Keratinocyte (primary cell): ENCODE measurements at regions not wholly inside any gene's neighbourhood (a gene's known extent, or its start where the extent isn't known, plus 50 kb on each side); places are given as distances from the start of the nearest gene placed in this dataset.
A peak's percentile ranks its signal among the peaks of the same experiment; 100 is the strongest.

Experiments used
- DNase-seq: peaks from one replicate; pipeline ENCODE4 v3.0.0-alpha.2; 2011; ENCODE audit warnings: low read depth, missing footprints, low spot score
- FAIRE-seq: peaks from 2 replicates; lab custom pipeline; 2011; peaks lifted over from hg19 to GRCh38; lab: Jason Lieb, UNC
- H2AFZ ChIP-seq: 2 replicates; pipeline ENCODE4 v1.6.0; 2012; ENCODE audit warnings: low read length, control low read depth, inconsistent platforms; ENCODE audit not compliant: control insufficient read depth
- H3K27ac ChIP-seq: 2 replicates; pipeline ENCODE4 v1.5.1; 2011; ENCODE audit warnings: low read length; ENCODE audit not compliant: control insufficient read depth, insufficient read depth
- H3K27me3 ChIP-seq: 3 replicates; pipeline ENCODE4 v1.6.0; 2011; ENCODE audit warnings: low read length; ENCODE audit not compliant: control insufficient read depth, insufficient read depth; ENCODE audit errors: extremely low read depth
- H3K36me3 ChIP-seq, 2 experiments: 2 replicates in 1 of 2; 3 replicates in 1 of 2; pipeline ENCODE4 v1.5.1; 2011; ENCODE audit warnings: low read length in 2 of 2, mild to moderate bottlenecking in 1 of 2; ENCODE audit not compliant: control insufficient read depth in 2 of 2, insufficient read depth in 2 of 2; ENCODE audit errors: extremely low read depth in 1 of 2
- H3K4me1 ChIP-seq: 3 replicates; pipeline ENCODE4 v1.5.1; 2011; ENCODE audit warnings: low read length; ENCODE audit not compliant: control insufficient read depth, insufficient read depth; ENCODE audit errors: extremely low read depth
- H3K4me2 ChIP-seq: 3 replicates; pipeline ENCODE4 v1.6.0; 2011; ENCODE audit warnings: low read depth, low read length; ENCODE audit not compliant: control insufficient read depth, insufficient read depth; ENCODE audit errors: extremely low read depth
- H3K4me3 ChIP-seq, 3 experiments: fragments of 200-600 bp in 1 of 3; sonication (generic) in 1 of 3; 2 replicates in 2 of 3; 3 replicates in 1 of 3; pipeline ENCODE4 v1.5.1; 2011 to 2016; ENCODE audit warnings: low read length in 3 of 3, mild to moderate bottlenecking in 3 of 3, control low read depth in 2 of 3, inconsistent platforms in 1 of 3, low read depth in 1 of 3, mixed read lengths in 1 of 3, mixed run types in 1 of 3, moderate library complexity in 1 of 3; ENCODE audit not compliant: control insufficient read depth in 2 of 3, insufficient read depth in 2 of 3; ENCODE audit errors: extremely low read depth in 1 of 3
- H3K79me2 ChIP-seq: 2 replicates; pipeline ENCODE4 v1.6.0; 2012; ENCODE audit warnings: low read length; ENCODE audit not compliant: control insufficient read depth, insufficient read depth
- H3K9ac ChIP-seq: 3 replicates; pipeline ENCODE4 v1.6.0; 2011; ENCODE audit warnings: low read length; ENCODE audit not compliant: control insufficient read depth, insufficient read depth; ENCODE audit errors: extremely low read depth
- H3K9me1 ChIP-seq: 3 replicates; pipeline ENCODE4 v1.6.0; 2011; ENCODE audit warnings: low read length; ENCODE audit not compliant: control insufficient read depth, insufficient read depth; ENCODE audit errors: extremely low read depth
- H3K9me3 ChIP-seq: 2 replicates; pipeline ENCODE4 v1.5.1; 2012; ENCODE audit warnings: low read depth, low read length; ENCODE audit not compliant: control insufficient read depth
- H4K20me1 ChIP-seq: 3 replicates; pipeline ENCODE4 v1.6.0; 2011; ENCODE audit warnings: low read length; ENCODE audit not compliant: control insufficient read depth, insufficient read depth; ENCODE audit errors: extremely low read depth
- CTCF ChIP-seq, 3 experiments: IDR thresholded peaks in 1 of 3; conservative IDR thresholded peaks in 1 of 3; optimal IDR thresholded peaks in 1 of 3; 2 replicates in 2 of 3; 3 replicates in 1 of 3; pipeline versions ENCODE3 to v1.5.1; 2011; ENCODE audit warnings: low read length in 3 of 3, mild to moderate bottlenecking in 3 of 3, moderate library complexity in 2 of 3, control low read depth in 1 of 3, inconsistent platforms in 1 of 3; ENCODE audit not compliant: insufficient read depth in 2 of 3; ENCODE audit errors: extremely low read depth in 1 of 3
- EZH2 ChIP-seq: IDR thresholded peaks from one replicate; pipeline ENCODE4 v1.6.1; 2012; ENCODE audit warnings: inconsistent platforms, mild to moderate bottlenecking, low read length, moderate library complexity
- dilution Hi-C: fragments of 300-500 bp; cut with MboI; formaldehyde crosslinking; loops from one replicate; pipeline ENCODE4 v1.7.0; 2020; ENCODE audit warnings: low sequenced_read_pairs; ENCODE audit not compliant: extremely low pct_ligation_motif_present

GRCh38 chr15:38042707-38043445 is 108.4 kb downstream of the TMCO5A start:
- no peak for TF ChIP-seq EZH2
- no peak for TF ChIP-seq CTCF (optimal IDR thresholded peaks at IDR 0.05 in 1 of 3, IDR thresholded peaks at IDR 0.05 in 1 of 3, conservative IDR thresholded peaks at IDR 0.05 in 1 of 3; ENCODE audit: extremely low read depth in 1 of 3, insufficient read depth in 2 of 3, low read length in 3 of 3)
- Histone ChIP-seq H3K27ac (no peak overlapping the region), H3K4me2 (no peak overlapping the region), H3K9ac (no peak overlapping the region), H3K79me2 (no peaks in the 10 kb centered on the region), H2AFZ (peak overlapping the region; percentile 32), H3K9me1 (no peaks in the 10 kb centered on the region), H3K4me3 (no peak overlapping the region), H3K36me3 (no peaks in the 10 kb centered on the region), H3K27me3 (no peaks in the 10 kb centered on the region), H3K4me1 (peaks cover 47% of the 10 kb centered on the region), H4K20me1 (no peaks in the 10 kb centered on the region), H3K9me3 (no peaks in the 10 kb centered on the region)
- no peak for DNase-seq
- peak; percentile 71 for FAIRE-seq
- dilution Hi-C loops = no loop called here

- Histone ChIP-seq H3K9me3 (no peaks in the 10 kb centered on the region), H3K4me1 (peaks cover 31% of the 10 kb centered on the region), H3K27me3 (no peaks in the 10 kb centered on the region), H3K9ac (no peak overlapping the region), H3K4me3 (no peak overlapping the region), H3K79me2 (no peaks in the 10 kb centered on the region), H4K20me1 (no peaks in the 10 kb centered on the region), H3K27ac (no peak overlapping the region), H3K4me2 (no peak overlapping the region), H3K36me3 (no peaks in the 10 kb centered on the region), H2AFZ (no peak overlapping the region), H3K9me1 (no peaks in the 10 kb centered on the region)
- no peak for DNase-seq
- peak; percentile 9 for FAIRE-seq
- dilution Hi-C loops = no loop called here
- no peak for TF ChIP-seq EZH2
- TF ChIP-seq CTCF (optimal IDR thresholded peaks at IDR 0.05 in 1 of 3, IDR thresholded peaks at IDR 0.05 in 1 of 3, conservative IDR thresholded peaks at IDR 0.05 in 1 of 3; ENCODE audit: extremely low read depth in 1 of 3, insufficient read depth in 2 of 3, low read length in 3 of 3) = no peak
Measured at GRCh38 chr15:38046257-38047051, 112.0 kb downstream of the TMCO5A start.
